ENCODE measurements at regions not wholly inside any gene's neighbourhood (a gene's known extent, or its start where the extent isn't known, plus 50 kb on each side); places are given as distances from the start of the nearest gene placed in this dataset.

DNA sequence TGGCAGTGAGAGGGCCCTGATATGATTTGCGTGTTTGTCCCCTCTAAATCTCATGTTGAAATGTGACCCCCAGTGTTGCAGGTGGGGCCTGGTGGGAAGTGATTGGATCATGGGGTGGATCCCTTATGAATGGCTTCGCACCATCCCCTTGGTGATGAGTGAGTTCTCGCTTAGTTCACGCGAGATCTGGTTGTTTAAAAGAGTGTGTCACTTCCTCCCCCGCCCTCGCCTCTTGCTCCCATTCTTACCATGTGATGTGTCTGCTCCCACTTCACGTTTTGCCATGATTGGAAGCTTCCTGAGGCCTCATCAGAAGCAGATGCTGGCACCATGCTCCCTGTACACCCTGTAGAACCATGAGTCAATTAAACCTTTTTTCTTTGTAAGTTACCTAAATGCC lies 319.9 kb upstream of the ID2 start:
- under 1% methylated on average over 8 of the region's 8 CpGs for WGBS (ENCODE audit: insufficient coverage, low coverage, missing lambda C conversion rate)
- ATAC-seq = peak; percentile 67
- in situ Hi-C loops (cut with MboI) (no loop called here), intact Hi-C loops (cut with micrococcal nuclease) (no loop called here)
- no TSS peak for BruUV-seq (replicated peaks)
- peak; percentile 5 for TF ChIP-seq MEIS2 (IDR thresholded peaks at IDR 0.05; ENCODE audit: partially characterized antibody)
- TF ChIP-seq GTF3C2 (IDR thresholded peaks at IDR 0.05; ENCODE audit: borderline replicate concordance, extremely low read depth, insufficient read length) = no peak
- peak; percentile 79 for TF ChIP-seq CHD2 (IDR thresholded peaks at IDR 0.05; ENCODE audit: low read depth, low read length)
- peak; percentile 72 for TF ChIP-seq L3MBTL2 (IDR thresholded peaks at IDR 0.05)
- peak; percentile 22; the same call in 1 of the 2 replicates for TF ChIP-seq RFX1 (IDR thresholded peaks at IDR 0.05)
- CTCF ChIA-PET (ENCODE audit: low intra/inter-chr PET ratio) = no interaction called here
- H3K36me3 ChIP-seq (ENCODE audit: control insufficient read depth, insufficient read depth, low read length) = no peaks in the 10 kb centered on the region
- no peaks in the 10 kb centered on the region for H3K9me1 ChIP-seq (ENCODE audit: control insufficient read depth, insufficient read depth, low read length)
- no peaks in the 10 kb centered on the region for H3K4me1 ChIP-seq (replicated peaks in 1 of 2; ENCODE audit: control insufficient read depth in 2 of 2, insufficient read depth in 2 of 2, low read length in 2 of 2)
- H3K9me3 ChIP-seq (replicated peaks; ENCODE audit: control insufficient read depth, insufficient read depth, low read depth, low read length) = no peaks in the 10 kb centered on the region
- H3K4me3 ChIP-seq = no peak overlapping the region
- POLR2A ChIA-PET = no interaction called here
- H4K20me1 ChIP-seq (replicated peaks; ENCODE audit: control insufficient read depth, insufficient read depth, low read length) = no peaks in the 10 kb centered on the region
- H3K9ac ChIP-seq (ENCODE audit: insufficient read depth in 1 of 2, low read depth in 2 of 2, low read length in 2 of 2) = no peak overlapping the region
- no peak overlapping the region for H3K4me2 ChIP-seq (ENCODE audit: insufficient read depth, low read length)
- H3K27me3 ChIP-seq (ENCODE audit: control insufficient read depth in 2 of 2, insufficient read depth in 2 of 2, low read length in 2 of 2) = peaks cover 25 to 55% of the 10 kb centered on the region in 2 experiments; a peak in 4 of 5 replicates
- no peak for FAIRE-seq
- no peaks in the 10 kb centered on the region for H3K79me2 ChIP-seq (ENCODE audit: control insufficient read depth, insufficient read depth, low read length)
- 0 out of 2 replicates have a peak overlapping the region, but pooled peaks have one; percentile 24 for H2AFZ ChIP-seq (ENCODE audit: low read depth, low read length)
- peak in 1 of 4 experiments; percentile 10 for DNase-seq (ENCODE audit: extremely low read depth in 1 of 4, low spot score in 3 of 4)
- no peak overlapping the region for H3K27ac ChIP-seq (ENCODE audit: extremely low read depth, low read depth, low read length)

Measured in K562 (cell line).